Eye (tissue), 1 donor: ENCODE measurements at regions not wholly inside any gene's neighbourhood (a gene's known extent, or its start where the extent isn't known, plus 50 kb on each side); places are given as distances from the start of the nearest gene placed in this dataset.
"Not testable (repeated sequence)": the region's sequence is repeated elsewhere in the genome, so short reads cannot be mapped to it uniquely, and the experiment has no call there.

Experiments
- DNase-seq: peaks from one replicate; pipeline ENCODE4 v3.0.0-alpha.2; 2015

GRCh38 chr16:64287655-64288528, 834.0 kb downstream of the CDH11 start:
- DNase-seq, result no peak

GRCh38 chr16:64282181-64282580, 839.7 kb downstream of the CDH11 start:
- DNase-seq, result no peak

- no peak for DNase-seq
These were observed 841.5 kb downstream of the CDH11 start for GRCh38 chr16:64280317-64280716.

GRCh38 chr16:64278196-64278595, 843.7 kb downstream of the CDH11 start:
- no peak for DNase-seq

- DNase-seq, result no peak
These were observed 845.2 kb downstream of the CDH11 start for GRCh38 chr16:64276646-64277045.

- DNase-seq, result no peak
These were observed 849.8 kb downstream of the CDH11 start for GRCh38 chr16:64272028-64272427.

GRCh38 chr16:64269756-64270155, 852.1 kb downstream of the CDH11 start:
- DNase-seq, result no peak

GRCh38 chr16:64265756-64266155, 856.1 kb downstream of the CDH11 start:
- no peak for DNase-seq

- not testable (repeated sequence) for DNase-seq
These were observed 861.0 kb downstream of the CDH11 start for GRCh38 chr16:64260631-64261401.

GRCh38 chr16:64254443-64255367, 867.2 kb downstream of the CDH11 start:
- DNase-seq, result no peak

- no peak for DNase-seq
These were observed 868.3 kb downstream of the CDH11 start for GRCh38 chr16:64253525-64253924.

- no peak for DNase-seq
These were observed 868.8 kb downstream of the CDH11 start for GRCh38 chr16:64253096-64253495.

- DNase-seq, result no peak
These were observed 870.1 kb downstream of the CDH11 start for GRCh38 chr16:64251742-64252141.

- DNase-seq, result no peak
These were observed 871.0 kb downstream of the CDH11 start for GRCh38 chr16:64250866-64251265.

- no peak for DNase-seq
These were observed 879.4 kb downstream of the CDH11 start for GRCh38 chr16:64242492-64242891.

GRCh38 chr16:64240586-64240985, 881.3 kb downstream of the CDH11 start:
- no peak for DNase-seq

- no peak for DNase-seq
These were observed 883.3 kb downstream of the CDH11 start for GRCh38 chr16:64238571-64238970.

- no peak for DNase-seq
These were observed 885.5 kb downstream of the CDH11 start for GRCh38 chr16:64236316-64236715.

GRCh38 chr16:64234200-64234599, 887.7 kb downstream of the CDH11 start:
- DNase-seq, result no peak

GRCh38 chr16:64225696-64226095, 896.2 kb downstream of the CDH11 start:
- no peak for DNase-seq

- DNase-seq, result no peak
These were observed 896.8 kb downstream of the CDH11 start for GRCh38 chr16:64225036-64225435.

- DNase-seq, result no peak
These were observed 903.9 kb downstream of the CDH11 start for GRCh38 chr16:64217789-64218535.
